ENCODE measurements at regions not wholly inside any gene's neighbourhood (a gene's known extent, or its start where the extent isn't known, plus 50 kb on each side); places are given as distances from the start of the nearest gene placed in this dataset.

DNA sequence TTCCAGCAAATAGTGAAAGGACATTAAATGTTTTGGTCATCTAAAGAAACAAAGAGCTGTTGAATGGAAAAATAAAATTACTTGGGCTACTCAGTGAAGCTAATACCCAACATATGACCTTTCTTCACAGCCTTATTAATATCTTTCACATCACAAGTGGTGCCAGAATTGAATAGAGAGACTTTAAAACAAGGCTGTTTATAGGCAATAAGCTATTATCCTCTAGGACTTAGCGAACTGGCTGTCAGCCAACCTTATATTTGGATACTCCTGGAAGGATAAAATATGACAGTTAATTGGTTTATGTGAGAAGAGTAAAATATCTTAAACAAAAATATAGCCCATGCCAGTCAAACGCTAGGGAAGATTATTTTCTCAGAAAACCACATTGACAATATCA, 225.5 kb upstream of the BLID start (continued):
- TF ChIP-seq, protein P1, sequence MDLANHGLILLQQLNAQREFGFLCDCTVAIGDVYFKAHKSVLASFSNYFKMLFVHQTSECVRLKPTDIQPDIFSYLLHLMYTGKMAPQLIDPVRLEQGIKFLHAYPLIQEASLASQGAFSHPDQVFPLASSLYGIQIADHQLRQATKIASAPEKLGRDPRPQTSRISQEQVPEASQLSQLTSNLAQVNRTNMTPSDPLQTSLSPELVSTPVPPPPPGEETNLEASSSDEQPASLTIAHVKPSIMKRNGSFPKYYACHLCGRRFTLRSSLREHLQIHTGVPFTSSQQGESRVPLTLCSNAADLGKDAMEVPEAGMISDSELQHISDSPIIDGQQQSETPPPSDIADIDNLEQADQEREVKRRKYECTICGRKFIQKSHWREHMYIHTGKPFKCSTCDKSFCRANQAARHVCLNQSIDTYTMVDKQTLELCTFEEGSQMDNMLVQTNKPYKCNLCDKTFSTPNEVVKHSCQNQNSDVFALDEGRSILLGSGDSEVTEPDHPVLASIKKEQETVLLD (IDR thresholded peaks at IDR 0.05), result no peak
- TF ChIP-seq U2AF1 (optimal IDR thresholded peaks at IDR 0.05; ENCODE audit: low read depth, low read length) (no peak), CTBP1 (IDR thresholded peaks at IDR 0.05; ENCODE audit: borderline replicate concordance) (no peak), MEIS2 (IDR thresholded peaks at IDR 0.05; ENCODE audit: partially characterized antibody) (no peak)
- TF ChIP-seq, protein P2, sequence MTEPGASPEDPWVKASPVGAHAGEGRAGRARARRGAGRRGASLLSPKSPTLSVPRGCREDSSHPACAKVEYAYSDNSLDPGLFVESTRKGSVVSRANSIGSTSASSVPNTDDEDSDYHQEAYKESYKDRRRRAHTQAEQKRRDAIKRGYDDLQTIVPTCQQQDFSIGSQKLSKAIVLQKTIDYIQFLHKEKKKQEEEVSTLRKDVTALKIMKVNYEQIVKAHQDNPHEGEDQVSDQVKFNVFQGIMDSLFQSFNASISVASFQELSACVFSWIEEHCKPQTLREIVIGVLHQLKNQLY (CRISPR knock-in tag; conservative IDR thresholded peaks at IDR 0.05), result no peak

DNA sequence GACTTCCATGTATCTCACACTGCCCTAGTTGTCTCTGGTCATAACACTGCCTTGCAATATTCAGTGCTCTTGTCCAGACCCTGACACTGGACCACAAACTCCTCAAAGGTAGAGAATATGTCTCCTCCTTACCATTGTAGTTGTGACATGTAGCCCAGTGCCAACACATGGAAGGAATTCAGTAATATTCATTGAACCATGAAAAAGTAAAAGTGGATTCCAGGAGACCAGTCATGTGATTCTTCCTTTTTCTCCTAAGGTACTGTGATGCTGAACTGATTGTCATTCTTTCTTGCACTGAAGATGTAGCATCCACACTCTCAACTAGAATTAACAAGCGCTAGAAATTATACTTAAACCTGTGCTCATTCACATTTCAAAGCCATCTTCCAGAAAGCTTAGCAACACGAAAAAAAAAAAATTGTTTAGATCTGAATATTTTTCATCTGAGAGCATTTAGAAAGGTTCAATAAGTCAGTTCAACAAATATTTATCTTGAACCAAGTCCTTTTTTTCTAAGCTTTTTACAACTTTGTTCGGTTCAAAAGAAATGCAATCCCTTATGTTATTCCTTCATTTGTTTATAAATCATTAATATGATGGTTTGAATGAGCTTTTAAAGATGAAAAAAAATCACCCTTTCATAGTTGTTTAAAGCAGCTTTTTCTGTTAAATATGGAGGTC, 224.7 kb upstream of the BLID start:
- CTCF ChIA-PET (ENCODE audit: low intra/inter-chr PET ratio), result no interaction called here
- no peaks in the 10 kb centered on the region for H3K36me3 ChIP-seq (ENCODE audit: control insufficient read depth, insufficient read depth, low read length)
- H3K9me3 ChIP-seq (replicated peaks; ENCODE audit: control insufficient read depth, insufficient read depth, low read depth, low read length), result no peaks in the 10 kb centered on the region
- POLR2A ChIA-PET, result no interaction called here
- DNase-seq (ENCODE audit: extremely low read depth in 1 of 4, low spot score in 3 of 4), result no peak
- no peak for FAIRE-seq
- no peaks in the 10 kb centered on the region for H4K20me1 ChIP-seq (replicated peaks; ENCODE audit: control insufficient read depth, insufficient read depth, low read length)
- H3K27me3 ChIP-seq (ENCODE audit: control insufficient read depth in 2 of 2, insufficient read depth in 2 of 2, low read length in 2 of 2), result no peaks in the 10 kb centered on the region
- ATAC-seq, result no peak
- no peak overlapping the region for H3K27ac ChIP-seq (ENCODE audit: extremely low read depth, low read depth, low read length)
- WGBS (ENCODE audit: insufficient coverage, low coverage, missing lambda C conversion rate), result 2% methylated on average over 3 of the region's 3 CpGs
- no peak overlapping the region for H3K9ac ChIP-seq (ENCODE audit: insufficient read depth in 1 of 2, low read depth in 2 of 2, low read length in 2 of 2)
- no peaks in the 10 kb centered on the region for H3K9me1 ChIP-seq (ENCODE audit: control insufficient read depth, insufficient read depth, low read length)
- H3K4me2 ChIP-seq (ENCODE audit: insufficient read depth, low read length), result no peak overlapping the region
- in situ Hi-C loops (cut with MboI) (no loop called here), intact Hi-C loops (cut with micrococcal nuclease) (no loop called here)
- no peak overlapping the region for H3K4me3 ChIP-seq
- no peaks in the 10 kb centered on the region for H3K79me2 ChIP-seq (ENCODE audit: control insufficient read depth, insufficient read depth, low read length)
- no peak overlapping the region for H2AFZ ChIP-seq (ENCODE audit: low read depth, low read length)
- no peaks in the 10 kb centered on the region for H3K4me1 ChIP-seq (replicated peaks in 1 of 2; ENCODE audit: control insufficient read depth in 2 of 2, insufficient read depth in 2 of 2, low read length in 2 of 2)
- no TSS peak for BruUV-seq (replicated peaks)
- TF ChIP-seq RBM17 (IDR thresholded peaks at IDR 0.05; ENCODE audit: borderline replicate concordance, low read depth, low read length), result no peak
- TF ChIP-seq, protein P3, sequence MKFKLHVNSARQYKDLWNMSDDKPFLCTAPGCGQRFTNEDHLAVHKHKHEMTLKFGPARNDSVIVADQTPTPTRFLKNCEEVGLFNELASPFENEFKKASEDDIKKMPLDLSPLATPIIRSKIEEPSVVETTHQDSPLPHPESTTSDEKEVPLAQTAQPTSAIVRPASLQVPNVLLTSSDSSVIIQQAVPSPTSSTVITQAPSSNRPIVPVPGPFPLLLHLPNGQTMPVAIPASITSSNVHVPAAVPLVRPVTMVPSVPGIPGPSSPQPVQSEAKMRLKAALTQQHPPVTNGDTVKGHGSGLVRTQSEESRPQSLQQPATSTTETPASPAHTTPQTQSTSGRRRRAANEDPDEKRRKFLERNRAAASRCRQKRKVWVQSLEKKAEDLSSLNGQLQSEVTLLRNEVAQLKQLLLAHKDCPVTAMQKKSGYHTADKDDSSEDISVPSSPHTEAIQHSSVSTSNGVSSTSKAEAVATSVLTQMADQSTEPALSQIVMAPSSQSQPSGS (CRISPR knock-in tag; IDR thresholded peaks at IDR 0.05), result no peak
- no peak for TF ChIP-seq BDP1 (IDR thresholded peaks at IDR 0.05; ENCODE audit: insufficient read depth, insufficient read length)
- no peak for TF ChIP-seq ATF1 (CRISPR knock-in tag; IDR thresholded peaks at IDR 0.05)
- no peak for TF ChIP-seq ATF1 (tag; IDR thresholded peaks at IDR 0.05)
- TF ChIP-seq ZFPM2 (CRISPR knock-in tag; IDR thresholded peaks at IDR 0.05), result no peak
- TF ChIP-seq SIRT6 (IDR thresholded peaks at IDR 0.05; ENCODE audit: low read depth, low read length), result no peak
- TF ChIP-seq DACH1 (IDR thresholded peaks at IDR 0.05; ENCODE audit: partially characterized antibody), result no peak
- no peak for TF ChIP-seq U2AF1 (optimal IDR thresholded peaks at IDR 0.05; ENCODE audit: low read depth, low read length)
- no peak for TF ChIP-seq ELF1 (tag; IDR thresholded peaks at IDR 0.05)
- no peak for TF ChIP-seq POLR2G (IDR thresholded peaks at IDR 0.05; ENCODE audit: low read depth, low read length)
- TF ChIP-seq CEBPG (CRISPR knock-in tag; IDR thresholded peaks at IDR 0.05), result no peak
- TF ChIP-seq CEBPG (tag; conservative IDR thresholded peaks at IDR 0.05 in 1 of 2, IDR thresholded peaks at IDR 0.05 in 1 of 2), result no peak

Measured in K562 (cell line).